ENCODE measurements at regions not wholly inside any gene's neighbourhood (a gene's known extent, or its start where the extent isn't known, plus 50 kb on each side); places are given as distances from the start of the nearest gene placed in this dataset.

DNA sequence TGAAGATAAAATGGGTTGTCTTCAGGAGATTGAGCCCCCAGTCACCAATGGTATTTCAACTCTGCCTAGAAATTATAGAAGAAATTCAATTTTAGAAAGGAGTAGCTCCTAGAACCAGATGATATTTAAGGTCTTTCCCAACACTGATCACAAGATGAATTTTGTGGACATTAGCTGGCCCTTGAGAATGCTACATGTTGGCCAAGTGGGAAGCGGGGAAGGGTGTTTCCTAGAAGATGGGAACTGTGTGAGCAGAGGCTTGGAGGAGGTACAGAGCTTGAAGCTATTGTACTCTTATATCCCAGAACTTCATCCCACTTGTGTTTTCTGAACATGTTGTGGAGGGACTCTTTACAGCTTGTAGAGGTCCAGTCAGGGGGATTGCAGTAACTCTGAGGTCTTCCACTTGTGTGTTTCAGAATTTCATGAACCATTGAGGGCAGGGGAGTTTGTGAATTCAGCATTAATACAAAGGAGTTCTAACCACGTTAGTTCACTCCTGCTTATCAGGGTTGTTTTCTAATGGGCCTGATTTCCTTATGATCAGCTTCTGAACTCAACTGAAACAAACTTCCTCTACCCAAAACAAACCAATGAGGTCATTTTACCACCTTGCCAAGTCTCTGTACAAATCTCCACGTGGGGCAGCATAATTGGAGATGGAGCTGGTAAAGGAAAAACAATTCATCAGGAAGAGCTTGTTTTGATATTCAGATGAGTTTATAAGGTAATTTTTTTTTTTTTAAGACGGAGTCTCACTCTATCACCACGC lies 152.6 kb upstream of the TPM1 start:
- TF ChIP-seq, protein P1, sequence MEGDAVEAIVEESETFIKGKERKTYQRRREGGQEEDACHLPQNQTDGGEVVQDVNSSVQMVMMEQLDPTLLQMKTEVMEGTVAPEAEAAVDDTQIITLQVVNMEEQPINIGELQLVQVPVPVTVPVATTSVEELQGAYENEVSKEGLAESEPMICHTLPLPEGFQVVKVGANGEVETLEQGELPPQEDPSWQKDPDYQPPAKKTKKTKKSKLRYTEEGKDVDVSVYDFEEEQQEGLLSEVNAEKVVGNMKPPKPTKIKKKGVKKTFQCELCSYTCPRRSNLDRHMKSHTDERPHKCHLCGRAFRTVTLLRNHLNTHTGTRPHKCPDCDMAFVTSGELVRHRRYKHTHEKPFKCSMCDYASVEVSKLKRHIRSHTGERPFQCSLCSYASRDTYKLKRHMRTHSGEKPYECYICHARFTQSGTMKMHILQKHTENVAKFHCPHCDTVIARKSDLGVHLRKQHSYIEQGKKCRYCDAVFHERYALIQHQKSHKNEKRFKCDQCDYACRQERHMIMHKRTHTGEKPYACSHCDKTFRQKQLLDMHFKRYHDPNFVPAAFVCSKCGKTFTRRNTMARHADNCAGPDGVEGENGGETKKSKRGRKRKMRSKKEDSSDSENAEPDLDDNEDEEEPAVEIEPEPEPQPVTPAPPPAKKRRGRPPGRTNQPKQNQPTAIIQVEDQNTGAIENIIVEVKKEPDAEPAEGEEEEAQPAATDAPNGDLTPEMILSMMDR (IDR thresholded peaks at IDR 0.05; ENCODE audit: control insufficient read depth, insufficient read depth, low read depth, low read length, missing control alignments) = no peak
- no peak for DNase-seq (ENCODE audit: low read depth)
- no peak overlapping the region for H3K4me3 ChIP-seq (ENCODE audit: control insufficient read depth, low read depth, low read length)

DNA sequence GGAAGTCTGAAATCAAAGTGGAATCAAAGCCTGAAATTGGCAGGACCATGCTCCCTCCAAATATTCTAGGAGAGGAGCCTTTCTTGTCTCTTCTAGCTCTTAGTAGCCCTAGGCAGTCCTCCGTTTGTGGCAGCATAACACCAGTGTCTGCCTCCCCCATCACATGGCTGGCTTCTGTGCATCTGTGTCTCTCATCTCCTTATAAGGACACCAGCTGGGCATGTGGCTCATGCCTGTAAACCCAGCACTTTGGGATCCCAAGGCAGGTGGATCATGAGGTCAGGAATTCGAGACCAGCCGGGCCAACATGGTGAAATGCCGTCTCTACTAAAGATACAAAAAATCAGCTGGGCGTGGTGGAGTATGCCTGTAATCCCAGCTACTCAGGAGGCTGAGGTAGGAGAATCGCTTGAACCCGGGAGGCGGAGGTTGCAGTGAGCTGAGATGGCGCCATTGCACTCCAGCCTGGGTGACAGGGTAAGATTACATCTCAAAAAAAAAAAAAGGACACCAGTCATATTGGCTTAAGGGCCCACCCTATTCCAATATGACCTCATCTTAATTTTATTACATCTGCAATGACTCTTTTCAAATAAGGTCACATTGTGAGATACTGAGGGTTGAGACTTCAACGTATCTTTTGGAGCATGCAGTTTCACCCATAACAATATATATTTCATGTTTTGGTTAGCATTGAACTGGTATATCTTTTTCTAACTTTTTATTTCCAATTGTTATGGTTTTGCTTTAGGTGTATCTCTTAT lies 148.0 kb upstream of the TPM1 start:
- DNase-seq (ENCODE audit: low read depth) = no peak

DNA sequence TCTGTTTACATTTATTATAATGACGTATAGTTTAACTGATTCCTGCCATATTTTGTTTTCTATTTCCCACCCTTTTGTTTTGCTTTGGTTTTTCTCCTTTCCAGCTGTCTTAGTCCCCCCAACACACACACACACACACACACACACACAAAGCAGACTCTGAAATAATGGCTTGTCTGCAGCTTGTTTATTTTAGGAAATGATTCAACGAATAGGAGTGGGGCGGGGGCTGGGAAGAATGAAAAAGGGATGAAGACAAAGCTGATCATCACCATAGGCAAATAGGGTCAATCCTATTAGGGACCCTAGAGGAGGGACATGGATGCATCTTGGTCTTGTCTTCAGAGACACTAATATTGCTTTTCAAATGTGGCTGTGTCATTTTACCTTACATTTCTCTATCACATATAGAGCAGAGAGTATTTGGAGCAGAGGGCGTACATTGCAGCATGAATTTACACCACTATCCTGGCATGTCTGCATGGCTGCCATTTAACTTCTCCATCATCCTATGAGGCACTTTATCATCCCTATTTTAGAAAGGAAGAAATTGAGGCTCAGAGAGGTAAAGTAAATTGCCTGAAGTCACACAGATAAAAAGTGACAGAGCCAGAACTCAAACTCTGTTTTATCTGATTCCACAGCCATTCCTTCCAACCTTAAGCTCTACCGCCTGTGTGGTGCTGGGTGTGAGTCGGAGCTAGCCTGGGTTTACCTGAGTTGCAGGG lies 147.2 kb upstream of the TPM1 start:
- H3K4me3 ChIP-seq (ENCODE audit: control insufficient read depth, low read depth, low read length) = no peak overlapping the region
- DNase-seq (ENCODE audit: low read depth) = no peak
- TF ChIP-seq, protein P1 (IDR thresholded peaks at IDR 0.05; ENCODE audit: control insufficient read depth, insufficient read depth, low read depth, low read length, missing control alignments) = no peak

More for the DNA sequence above, 148.0 kb upstream of the TPM1 start:
- TF ChIP-seq, protein P1 (IDR thresholded peaks at IDR 0.05; ENCODE audit: control insufficient read depth, insufficient read depth, low read depth, low read length, missing control alignments) = no peak
- no peak overlapping the region for H3K4me3 ChIP-seq (ENCODE audit: control insufficient read depth, low read depth, low read length)

DNA sequence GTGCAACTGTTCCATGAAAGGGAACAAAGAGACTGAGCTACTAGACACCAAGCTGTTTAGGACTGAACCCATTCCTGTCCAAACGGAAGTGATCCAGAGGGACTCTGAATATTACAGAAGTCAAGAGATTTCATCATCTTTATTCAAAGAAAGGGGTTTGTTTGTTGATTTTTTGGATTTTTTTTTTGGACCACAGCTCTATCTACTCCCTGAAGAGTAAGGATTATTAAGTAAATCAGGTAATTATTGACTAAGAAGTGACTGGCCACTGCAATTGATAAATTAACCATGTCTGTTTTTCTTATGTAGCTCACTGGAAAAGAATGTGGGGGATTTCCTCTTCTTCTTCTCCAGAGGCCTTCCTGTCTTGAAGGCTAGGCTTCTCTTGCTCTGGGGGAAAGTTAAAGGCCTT lies 146.6 kb upstream of the TPM1 start:
- TF ChIP-seq, protein P1 (IDR thresholded peaks at IDR 0.05; ENCODE audit: control insufficient read depth, insufficient read depth, low read depth, low read length, missing control alignments) = no peak
- H3K4me3 ChIP-seq (ENCODE audit: control insufficient read depth, low read depth, low read length) = no peak overlapping the region
- no peak for DNase-seq (ENCODE audit: low read depth)

DNA sequence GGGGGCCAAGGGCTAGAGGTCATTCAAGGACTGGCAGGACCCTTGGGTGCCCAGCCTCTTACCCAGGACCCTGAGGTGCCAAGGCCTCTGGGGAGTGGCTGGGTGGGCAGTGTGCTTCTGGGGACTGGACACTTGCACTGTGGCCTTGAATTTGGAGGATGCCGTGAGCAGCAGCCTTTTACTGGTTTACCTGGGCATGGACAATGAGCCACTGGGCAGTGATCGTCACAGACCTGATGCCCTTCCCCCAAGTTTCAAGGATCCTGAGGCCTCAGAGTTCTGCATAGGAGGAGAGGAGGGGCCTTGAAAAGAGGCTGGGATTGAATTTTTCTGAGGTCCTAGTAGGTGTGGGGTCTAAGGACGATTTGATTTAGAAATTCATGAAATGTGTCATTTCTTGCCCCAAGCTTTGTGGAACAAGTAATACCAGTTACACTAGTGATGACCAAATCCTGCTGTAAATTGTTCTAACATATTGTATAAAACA lies 146.1 kb upstream of the TPM1 start:
- no peak overlapping the region for H3K4me3 ChIP-seq (ENCODE audit: control insufficient read depth, low read depth, low read length)
- TF ChIP-seq, protein P1 (IDR thresholded peaks at IDR 0.05; ENCODE audit: control insufficient read depth, insufficient read depth, low read depth, low read length, missing control alignments) = no peak
- DNase-seq (ENCODE audit: low read depth) = no peak

DNA sequence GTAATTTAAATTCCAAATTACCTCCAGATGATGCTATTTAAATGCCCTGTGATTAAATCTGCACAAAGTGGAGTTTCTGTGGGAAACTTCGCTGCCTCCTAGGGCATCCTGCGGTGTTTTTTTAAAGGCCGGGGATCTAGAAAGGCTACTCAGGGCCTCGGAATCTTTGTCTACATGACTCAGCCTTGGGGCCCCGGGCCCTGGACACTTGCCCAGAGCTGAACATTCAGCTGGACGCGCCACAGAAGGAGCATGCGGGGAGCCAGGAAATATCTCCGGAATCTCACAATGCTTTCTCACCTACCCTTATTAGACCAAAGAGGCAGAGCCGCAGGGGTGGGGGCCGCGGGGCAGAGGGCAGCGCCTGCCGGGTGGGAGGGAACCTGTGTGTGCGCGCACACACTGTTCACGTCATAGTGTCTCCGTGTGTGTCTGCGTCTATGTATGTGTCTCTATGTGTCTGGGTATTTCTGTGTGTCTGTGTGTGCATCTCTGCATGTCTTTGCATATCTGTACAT lies 145.5 kb upstream of the TPM1 start:
- DNase-seq (ENCODE audit: low read depth) = peak; percentile 95
- H3K4me3 ChIP-seq (ENCODE audit: control insufficient read depth, low read depth, low read length) = no peak overlapping the region
- TF ChIP-seq, protein P1 (IDR thresholded peaks at IDR 0.05; ENCODE audit: control insufficient read depth, insufficient read depth, low read depth, low read length, missing control alignments) = no peak

All from AG09309 (cell line).